HG03025 (cell line): ENCODE measurements at regions not wholly inside any gene's neighbourhood (a gene's known extent, or its start where the extent isn't known, plus 50 kb on each side); places are given as distances from the start of the nearest gene placed in this dataset.
"Not testable (repeated sequence)": the region's sequence is repeated elsewhere in the genome, so short reads cannot be mapped to it uniquely, and the experiment has no call there.

Experiments used
- ATAC-seq: cut with Tn5 transposase; IDR thresholded peaks from one replicate; pipeline ENCODE4 v1.9.1; 2021; ENCODE audit warnings: mild to moderate bottlenecking, moderate library complexity; ENCODE audit not compliant: unreplicated experiment, low FRiP score

DNA sequence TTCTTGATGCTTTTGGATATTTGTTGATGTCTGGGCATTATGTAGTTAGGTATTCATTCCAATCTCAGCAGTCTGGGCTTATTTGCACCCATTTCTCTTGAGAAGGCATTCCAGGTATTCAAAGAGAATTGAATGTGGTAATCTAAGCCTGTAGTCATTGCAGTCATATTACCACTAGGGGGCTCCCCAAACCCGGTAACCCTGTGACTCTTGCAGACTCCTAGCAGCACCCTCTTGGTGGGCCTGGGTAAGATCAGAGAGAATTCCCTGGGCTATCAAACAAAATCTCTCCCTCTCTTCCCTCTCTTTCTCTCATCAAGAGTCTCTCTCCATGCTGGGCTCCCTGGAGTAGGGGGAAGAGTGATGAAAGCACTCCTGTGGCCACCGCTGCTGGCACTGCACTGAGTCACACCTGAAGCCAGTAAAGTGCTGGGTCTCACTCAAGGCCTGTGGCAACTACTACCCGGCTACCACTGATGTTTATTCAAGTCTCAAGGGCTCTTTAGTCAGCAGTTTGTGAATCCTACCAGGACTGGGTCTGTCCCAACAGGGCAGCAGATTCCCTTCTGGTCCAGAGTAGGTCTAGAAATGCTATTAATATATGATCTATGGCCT lies 187.7 kb upstream of the NUDT10 start:
- peak; percentile 78 for ATAC-seq

DNA sequence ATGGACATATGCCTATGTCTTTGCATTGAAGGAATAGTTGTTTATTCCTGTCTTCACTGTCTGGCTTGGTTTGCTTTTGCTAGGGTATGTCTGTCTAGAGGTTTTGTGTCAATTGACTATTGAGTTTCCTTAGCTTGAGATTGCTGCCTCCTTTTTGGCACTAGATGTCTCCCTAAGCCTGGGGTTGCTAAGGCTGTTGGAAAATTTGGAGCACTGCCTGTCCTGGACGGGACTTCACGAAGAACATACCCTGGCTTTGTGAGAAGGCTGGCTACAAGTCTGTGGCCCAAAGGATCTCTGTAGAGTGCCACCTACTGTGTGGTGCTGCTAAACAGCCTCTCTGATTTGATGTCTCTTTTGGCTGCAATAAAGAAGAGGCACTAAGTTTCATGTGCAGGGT lies 183.8 kb upstream of the NUDT10 start:
- no peak for ATAC-seq

DNA sequence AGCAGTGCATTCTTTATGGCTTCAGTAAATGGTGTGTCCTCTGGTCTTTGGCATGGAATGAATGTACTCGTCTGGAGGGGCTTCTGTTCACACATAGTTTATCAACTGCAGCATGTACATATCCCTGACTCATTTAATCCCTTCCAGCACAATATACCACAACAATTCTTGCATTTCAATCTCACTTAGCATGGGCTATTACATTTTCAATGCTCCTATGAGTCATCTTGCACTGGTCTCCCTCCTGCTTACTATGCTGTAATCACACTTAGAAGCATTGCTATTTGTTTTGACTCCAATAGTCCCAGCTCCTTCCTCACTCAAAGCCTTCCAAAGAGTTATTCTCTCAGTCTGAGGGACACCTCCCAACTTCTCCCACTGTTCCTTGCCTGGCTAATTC lies 180.9 kb upstream of the NUDT10 start:
- ATAC-seq = no peak

DNA sequence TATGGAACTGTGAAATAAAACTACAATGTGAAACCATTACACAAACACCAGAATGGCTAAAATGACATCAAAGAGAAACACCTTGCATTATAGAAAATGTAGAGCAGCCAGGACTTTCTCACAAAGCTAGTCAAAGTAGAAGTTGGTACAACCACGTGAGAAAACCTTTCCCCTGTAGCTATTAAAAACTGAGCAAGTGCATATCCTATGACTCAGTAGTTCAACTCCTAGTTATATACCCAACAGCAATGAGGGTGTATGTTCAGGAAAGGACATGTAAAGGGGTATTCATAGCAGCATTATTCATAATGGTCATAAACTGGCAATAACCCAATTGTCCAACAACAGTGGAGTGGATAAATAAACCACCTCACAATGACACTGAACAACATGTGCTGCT lies 177.5 kb upstream of the NUDT10 start:
- no peak for ATAC-seq

DNA sequence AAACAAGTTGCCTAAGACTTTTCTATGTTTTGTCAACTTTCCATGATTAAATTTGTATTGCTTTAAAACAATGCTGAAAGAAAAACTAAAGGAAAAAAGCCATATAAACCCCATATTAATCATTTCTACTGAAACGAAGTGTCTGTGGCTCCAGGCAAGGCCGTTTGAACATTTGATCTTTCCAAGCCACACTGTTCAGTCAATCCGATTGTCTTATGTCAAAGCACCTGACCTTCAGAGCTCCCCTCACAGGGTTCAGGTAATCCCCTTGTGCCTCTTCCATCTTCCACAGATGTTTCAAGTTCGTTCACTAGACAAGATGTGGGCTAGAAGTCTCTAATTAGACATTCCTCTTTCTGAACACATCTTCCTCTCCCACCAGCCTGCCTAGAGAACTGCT lies 177.1 kb upstream of the NUDT10 start:
- ATAC-seq = no peak

DNA sequence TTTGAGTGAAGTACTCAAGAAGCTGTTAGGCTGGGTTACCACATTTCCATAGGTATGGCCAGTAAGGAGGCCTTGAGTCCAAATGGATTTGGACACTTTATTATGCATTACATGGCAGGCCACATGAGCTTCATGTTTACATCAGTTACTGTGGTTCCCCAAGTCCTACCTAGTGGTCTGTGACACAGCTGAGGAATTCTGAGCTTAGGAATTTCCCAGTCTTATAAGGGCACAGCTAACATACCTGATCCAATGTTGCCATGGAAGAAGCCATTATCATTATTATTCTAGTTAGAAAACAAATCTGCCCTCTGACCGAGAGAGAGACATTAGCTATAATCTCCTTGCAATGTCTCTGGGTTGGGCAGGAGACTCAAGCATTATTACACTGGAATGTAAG lies 174.4 kb upstream of the NUDT10 start:
- ATAC-seq = no peak

DNA sequence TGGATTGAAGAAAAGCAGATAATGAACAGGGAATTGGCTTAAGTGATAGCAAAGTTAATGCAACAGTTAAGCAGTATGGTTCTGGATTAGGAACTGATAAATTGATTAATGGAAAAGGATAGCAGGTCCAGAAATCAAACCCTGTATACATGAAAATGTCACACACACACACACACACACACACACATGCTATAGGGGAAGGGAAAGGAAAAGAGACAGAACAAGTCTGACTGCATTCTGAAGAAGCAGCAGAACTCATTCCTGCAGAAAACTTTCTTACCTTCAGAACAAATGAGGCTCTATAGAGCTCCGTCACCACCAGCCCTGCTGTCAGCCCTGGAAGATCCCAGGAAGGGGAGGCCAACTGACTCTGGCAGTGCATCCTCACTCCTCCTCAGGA lies 173.2 kb upstream of the NUDT10 start:
- ATAC-seq = not testable (repeated sequence)

DNA sequence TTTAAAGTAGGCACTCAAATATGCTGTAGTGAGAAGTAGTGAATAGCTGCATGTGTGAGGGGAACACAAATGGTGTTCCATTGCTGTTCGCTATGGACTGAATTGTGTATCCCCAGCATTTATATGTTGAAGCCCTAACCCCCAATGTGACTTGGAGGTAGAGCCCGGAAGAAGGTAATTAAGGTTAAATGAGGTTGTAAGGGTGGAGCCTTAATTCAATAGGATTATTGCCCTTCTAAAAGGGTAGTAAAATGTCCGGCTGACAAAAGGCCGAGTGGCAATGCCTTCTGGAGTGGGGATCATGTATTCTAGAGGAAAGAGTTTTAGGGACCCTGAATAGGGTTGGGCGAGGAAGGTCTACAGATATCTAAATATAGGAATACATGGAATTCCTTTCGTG lies 168.9 kb upstream of the NUDT10 start:
- ATAC-seq = no peak

DNA sequence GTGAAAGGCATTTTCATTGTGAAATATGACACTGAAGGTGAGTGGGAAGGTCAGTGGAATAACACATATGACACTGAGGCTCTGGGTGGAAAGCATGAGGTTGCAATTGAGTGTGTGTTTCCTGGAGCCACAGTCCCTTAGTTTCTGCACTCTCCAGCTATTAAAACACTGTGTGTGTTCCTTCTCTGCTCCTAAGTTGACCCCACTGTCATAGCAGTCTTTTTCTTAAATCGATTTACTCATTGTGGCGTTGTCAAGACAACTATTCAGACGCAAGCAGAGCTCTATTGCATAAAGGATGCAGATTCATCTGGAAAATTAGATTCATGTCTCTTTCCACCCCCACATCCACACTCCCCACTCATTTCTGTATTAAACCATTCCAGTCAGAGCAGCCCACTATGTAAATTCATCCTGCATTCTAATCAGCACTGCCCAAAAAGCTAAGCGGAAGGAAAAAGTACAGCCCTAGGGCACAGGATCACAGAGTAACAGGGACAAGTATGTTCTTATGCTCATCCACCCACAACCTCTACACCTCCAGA lies 154.2 kb upstream of the NUDT10 start:
- ATAC-seq = not testable (repeated sequence)

DNA sequence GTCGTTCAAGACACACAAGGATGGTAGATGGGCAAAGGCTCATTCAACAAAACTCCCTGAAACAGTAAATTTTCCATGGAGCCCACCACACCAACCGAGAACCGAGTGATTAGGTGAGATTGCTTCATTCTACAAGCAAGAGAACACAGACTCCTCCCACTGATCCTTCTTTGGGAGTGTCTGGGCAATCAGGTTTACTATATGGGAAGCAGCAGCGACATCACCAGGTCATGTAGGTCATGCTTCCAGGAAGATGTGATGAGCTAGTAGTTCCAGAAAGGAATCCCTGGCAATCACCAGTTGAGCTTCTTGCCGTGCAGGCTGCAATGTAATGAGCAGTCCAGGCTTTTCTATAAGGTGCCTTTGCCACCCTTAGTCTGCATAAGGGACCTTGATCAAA lies 152.8 kb upstream of the NUDT10 start:
- not testable (repeated sequence) for ATAC-seq

DNA sequence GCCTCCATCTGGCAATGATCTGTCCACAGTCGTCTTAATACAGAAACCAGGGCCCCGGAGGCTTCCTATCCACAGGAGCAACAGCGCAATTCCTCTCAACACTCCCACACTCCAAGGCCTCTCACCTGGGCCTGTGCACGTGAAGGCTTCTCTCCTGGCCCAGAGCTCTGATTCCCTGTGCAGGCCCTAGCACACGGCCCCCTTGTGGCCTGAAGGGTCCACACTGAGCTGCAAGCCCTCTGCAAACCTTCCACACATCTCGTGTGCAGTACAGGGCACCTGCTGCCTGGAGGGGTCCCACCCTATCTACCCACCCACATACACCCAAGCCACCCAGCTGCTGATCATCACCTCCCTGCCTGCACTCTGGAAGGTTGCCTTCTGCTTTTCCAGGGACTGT lies 150.1 kb upstream of the NUDT10 start:
- ATAC-seq = no peak

DNA sequence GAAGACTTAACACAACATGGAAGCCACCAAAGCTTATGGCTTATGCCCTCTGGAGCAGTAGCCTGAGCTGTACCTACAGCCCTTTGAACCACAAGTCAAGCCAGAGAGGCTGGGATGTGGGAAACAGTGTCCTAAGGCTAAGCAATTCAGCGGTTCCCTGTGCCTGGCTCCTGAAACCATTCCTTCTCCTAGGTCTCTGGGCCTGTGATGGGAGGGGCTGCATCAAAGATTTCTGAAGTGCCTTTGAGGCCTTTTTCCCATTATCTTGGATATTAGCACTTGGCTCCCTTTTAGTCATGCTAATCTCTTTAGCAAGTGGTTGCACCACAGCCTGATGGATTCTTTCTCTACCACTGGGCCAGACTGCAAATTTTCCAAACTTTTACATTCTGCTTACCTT lies 140.5 kb upstream of the NUDT10 start:
- ATAC-seq = no peak

DNA sequence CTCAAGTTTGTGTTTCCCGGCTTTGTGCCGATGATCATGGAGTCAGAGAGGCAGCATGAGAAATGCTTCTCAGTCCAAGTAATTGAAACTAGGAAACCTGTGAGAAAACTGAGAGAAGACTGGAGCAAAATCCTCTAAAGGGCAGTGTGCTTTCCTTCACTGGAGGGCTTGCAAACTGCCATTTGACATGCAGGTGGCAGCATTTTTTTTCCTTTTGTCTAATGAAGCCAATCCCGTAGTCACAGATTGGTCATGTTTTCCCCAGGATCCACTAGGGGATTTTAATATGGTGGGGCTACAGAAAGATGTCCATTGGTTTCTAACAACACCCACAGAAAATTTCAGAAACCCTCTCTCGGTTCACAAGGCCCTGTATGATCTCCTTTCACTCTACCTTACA lies 117.4 kb upstream of the NUDT10 start:
- no peak for ATAC-seq

DNA sequence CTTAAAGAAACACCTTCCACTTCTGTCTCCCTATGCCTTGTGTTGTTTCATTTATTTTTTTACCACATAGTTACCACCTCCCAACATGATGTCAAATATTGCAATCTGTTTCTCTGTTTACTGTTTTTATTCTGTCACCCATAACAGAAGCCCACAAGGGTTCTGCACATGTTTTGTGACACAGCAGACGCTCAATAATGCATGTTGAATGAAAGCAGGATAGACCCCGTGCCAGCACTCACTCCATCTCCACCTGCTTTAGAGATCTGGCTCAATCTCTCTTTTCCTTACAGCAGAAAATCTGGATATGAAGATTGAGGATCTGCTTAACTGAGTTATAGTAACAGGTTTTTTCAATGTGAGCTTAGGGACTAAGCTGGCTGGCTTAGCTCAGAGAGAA lies 116.8 kb upstream of the NUDT10 start:
- no peak for ATAC-seq

DNA sequence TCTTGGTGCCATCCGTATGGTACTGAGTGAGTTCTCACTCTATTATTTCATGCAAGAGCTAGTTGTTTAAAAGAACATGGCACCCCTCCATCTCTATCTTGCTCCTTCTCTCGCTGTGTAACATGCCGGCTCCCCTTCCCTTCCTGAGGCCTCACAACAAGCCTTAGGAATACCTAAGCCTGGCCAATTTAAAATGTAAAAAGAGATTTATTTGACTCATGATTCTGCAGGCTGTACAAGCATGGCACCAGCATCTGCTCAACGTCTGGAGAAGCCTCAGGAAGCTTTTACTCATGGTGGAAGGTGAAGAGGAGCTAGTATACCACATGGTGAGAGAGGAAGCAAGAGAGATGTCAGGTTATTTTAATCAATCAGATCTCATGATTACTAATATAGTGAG lies 90.4 kb upstream of the NUDT10 start:
- no peak for ATAC-seq

DNA sequence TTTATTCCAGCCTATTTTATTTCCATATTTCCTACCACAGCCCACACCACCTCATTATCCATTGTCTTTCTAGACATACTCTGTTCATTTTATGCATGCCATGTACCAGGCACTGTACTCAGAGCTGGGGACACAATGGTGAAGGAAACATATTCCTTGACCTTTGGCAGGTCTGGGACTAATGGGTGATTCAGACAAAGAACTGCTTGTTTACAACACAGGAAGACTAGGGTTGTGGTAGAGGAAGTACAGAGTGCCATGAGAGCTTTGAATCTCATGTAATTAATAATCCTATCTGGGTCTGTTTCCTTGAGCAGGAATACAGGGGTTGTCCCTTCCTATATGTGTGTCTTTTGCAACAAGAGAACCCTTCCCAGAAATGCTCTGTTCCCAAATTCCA lies 75.1 kb upstream of the NUDT10 start:
- no peak for ATAC-seq

DNA sequence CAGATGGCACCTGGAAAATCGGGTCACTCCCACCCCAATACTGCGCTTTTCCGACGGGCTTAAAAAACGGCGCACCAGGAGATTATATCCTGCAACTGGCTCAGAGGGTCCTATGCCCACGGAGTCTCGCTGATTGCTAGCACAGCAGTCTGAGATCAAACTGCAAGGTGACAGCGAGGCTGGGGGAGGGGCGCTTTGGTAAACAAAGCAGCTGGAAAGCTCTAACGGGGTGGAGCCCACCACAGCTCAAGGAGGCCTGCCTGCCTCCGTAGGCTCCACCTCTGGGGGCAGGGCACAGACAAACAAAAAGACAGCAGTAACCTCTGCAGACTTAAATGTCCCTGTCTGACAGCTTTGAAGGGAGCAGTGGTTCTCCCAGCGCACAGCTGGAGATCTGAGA lies 70.4 kb upstream of the NUDT10 start:
- not testable (repeated sequence) for ATAC-seq

DNA sequence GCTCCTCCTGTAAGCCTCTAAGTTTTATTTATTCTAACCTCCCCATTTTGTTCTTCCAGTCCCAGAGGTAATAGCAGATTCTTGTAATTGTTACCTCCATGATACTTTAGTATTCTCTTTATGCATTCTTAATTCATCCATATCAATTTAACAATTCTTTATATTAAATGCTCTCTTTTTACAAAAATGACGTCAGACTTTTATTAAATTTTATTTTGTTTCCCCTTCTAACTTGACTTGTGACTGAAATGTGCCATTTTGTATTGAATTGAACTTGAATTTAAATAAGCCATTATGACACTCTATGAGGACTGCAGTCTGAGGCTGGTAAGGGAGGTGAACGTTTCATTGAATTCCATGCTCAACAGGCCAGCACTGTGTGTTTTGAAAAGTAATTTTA lies 60.0 kb upstream of the NUDT10 start:
- ATAC-seq = no peak

DNA sequence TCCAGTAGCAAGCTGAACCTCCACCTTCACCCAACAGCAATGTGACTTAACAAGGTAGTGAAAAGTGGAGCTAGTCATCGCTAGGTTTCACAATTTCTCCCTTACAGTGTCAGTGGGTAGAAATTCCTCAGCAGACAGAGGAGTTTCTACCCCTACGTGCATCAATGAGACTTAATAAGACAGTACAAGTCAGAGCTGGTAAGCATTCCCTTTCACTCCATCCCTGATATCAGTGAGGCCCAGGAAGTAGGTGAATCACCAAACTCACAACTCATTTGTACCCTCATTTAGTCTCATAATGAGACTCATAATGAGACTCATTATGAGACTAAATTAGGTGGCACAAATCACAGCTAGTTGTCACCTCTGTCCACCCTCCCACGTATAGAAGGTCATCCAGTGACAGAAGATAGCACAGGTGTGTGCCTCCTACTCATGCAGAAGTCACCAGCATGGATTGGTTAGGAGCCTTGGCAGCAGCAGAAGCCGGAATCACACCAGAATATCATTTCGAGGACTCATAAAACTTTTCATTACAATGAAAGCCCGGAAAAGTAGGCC lies 50.8 kb upstream of the NUDT10 start:
- ATAC-seq = no peak
